ENCODE measurements at regions not wholly inside any gene's neighbourhood (a gene's known extent, or its start where the extent isn't known, plus 50 kb on each side); places are given as distances from the start of the nearest gene placed in this dataset.
A peak's percentile ranks its signal among the peaks of the same experiment; 100 is the strongest.

DNA sequence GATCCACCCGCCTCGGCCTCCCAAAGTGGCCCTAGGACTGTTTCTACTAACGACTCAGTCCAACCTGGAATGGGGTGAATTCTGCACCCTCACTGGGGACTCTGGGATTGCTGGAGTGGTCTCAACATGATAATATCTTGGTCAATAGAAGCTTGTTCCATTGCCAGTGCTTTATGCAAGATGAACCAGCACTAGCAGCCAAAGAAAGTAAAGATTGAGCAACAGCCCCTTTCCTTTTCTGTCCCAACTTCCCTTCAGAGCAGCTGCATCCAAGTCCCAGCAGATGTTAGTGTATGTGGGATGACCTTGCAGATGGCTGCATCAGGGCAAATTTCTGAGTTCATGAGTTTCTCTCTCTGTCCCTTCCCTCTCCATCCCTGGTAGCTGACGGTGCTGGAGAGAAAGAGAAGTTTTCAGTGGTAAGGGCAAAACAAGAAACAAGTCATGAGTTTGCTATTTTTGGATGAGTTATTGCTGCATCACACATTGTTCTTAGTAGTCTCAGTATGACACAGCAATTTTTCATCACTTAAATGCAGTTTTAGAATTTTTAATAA, 183.6 kb upstream of the EDNRB start:
- Mint-ChIP-seq H3K4me1 (peaks cover 3% of the 10 kb centered on the region), H3K4me3 (no peak overlapping the region), H3K36me3 (ENCODE audit: low read depth) (no peaks in the 10 kb centered on the region), H3K27me3 (ENCODE audit: low read depth) (no peaks in the 10 kb centered on the region), H3K27ac (peak overlapping the region in 2 of 3 experiments; percentile 32 to 58), H3K9me3 (peaks cover 3% of the 10 kb centered on the region)
- TF ChIP-seq CTCF (IDR thresholded peaks at IDR 0.05; ENCODE audit: unreplicated experiment in 3 of 3): no peak

GRCh38 chr13:78100486-78100885, 181.9 kb upstream of the EDNRB start:
- TF ChIP-seq CTCF (IDR thresholded peaks at IDR 0.05; ENCODE audit: unreplicated experiment in 3 of 3): no peak
- peaks cover 6% of the 10 kb centered on the region for H3K9me3 Mint-ChIP-seq
- H3K4me1 Mint-ChIP-seq: peaks cover 3% of the 10 kb centered on the region
- no peak overlapping the region for H3K4me3 Mint-ChIP-seq
- H3K36me3 Mint-ChIP-seq (ENCODE audit: low read depth): no peaks in the 10 kb centered on the region
- no peak overlapping the region for H3K27ac Mint-ChIP-seq
- no peaks in the 10 kb centered on the region for H3K27me3 Mint-ChIP-seq (ENCODE audit: low read depth)

- Mint-ChIP-seq H3K36me3 (ENCODE audit: low read depth) (no peaks in the 10 kb centered on the region), H3K4me3 (no peak overlapping the region), H3K27me3 (ENCODE audit: low read depth) (no peaks in the 10 kb centered on the region)
Observed at GRCh38 chr13:78098249-78098648, 179.6 kb upstream of the EDNRB start.

GRCh38 chr13:78096221-78096620, 177.6 kb upstream of the EDNRB start:
- peaks cover 5% of the 10 kb centered on the region for H3K4me1 Mint-ChIP-seq
- peaks cover 8% of the 10 kb centered on the region for H3K9me3 Mint-ChIP-seq
- no peak overlapping the region for H3K4me3 Mint-ChIP-seq
- no peak overlapping the region for H3K27ac Mint-ChIP-seq
- H3K36me3 Mint-ChIP-seq (ENCODE audit: low read depth): no peaks in the 10 kb centered on the region
- H3K27me3 Mint-ChIP-seq (ENCODE audit: low read depth): no peaks in the 10 kb centered on the region
- no peak for TF ChIP-seq CTCF (IDR thresholded peaks at IDR 0.05; ENCODE audit: unreplicated experiment in 3 of 3)

More at GRCh38 chr13:78098249-78098648, 179.6 kb upstream of the EDNRB start:
- H3K27ac Mint-ChIP-seq: no peak overlapping the region
- no peak for TF ChIP-seq CTCF (IDR thresholded peaks at IDR 0.05; ENCODE audit: unreplicated experiment in 3 of 3)
- peaks cover 8% of the 10 kb centered on the region for H3K9me3 Mint-ChIP-seq
- H3K4me1 Mint-ChIP-seq: peaks cover 3% of the 10 kb centered on the region

DNA sequence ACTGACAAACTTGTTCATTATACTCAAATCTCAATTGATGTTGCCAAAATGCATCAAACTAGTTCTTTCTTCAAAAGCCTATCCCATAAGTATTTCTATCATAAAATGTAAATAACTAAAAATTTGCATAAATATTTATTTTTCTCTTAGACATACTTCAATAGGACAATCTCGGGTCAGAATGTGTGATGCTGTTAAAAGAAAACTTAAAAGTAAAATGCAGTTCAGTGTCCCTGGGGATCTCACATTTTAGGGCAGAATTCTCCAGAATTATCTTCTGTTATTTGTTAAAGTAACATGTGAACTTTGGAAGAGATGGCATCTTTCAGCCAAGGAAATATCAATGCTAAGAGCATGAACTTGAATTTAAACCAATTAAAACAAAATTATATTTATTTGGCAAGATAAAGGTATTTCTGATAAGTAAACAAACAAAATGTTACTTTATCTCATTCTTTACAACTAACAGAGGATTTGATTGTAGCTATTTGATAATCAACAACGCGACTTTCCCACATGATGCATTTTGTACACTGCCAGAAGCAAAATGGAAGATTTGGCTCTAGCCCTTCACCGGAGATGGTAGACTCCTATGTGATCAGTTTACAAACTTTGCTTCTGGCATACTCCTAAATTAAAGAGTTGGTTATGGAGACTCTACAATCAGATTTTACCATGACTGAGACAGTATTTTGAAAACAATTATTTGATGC, 169.5 kb upstream of the EDNRB start:
- Mint-ChIP-seq H3K27me3 (ENCODE audit: low read depth) (no peaks in the 10 kb centered on the region), H3K36me3 (ENCODE audit: low read depth) (peaks cover 3% of the 10 kb centered on the region), H3K4me3 (no peak overlapping the region), H3K9me3 (peaks cover 7% of the 10 kb centered on the region), H3K27ac (no peak overlapping the region), H3K4me1 (peaks cover 12% of the 10 kb centered on the region)
- TF ChIP-seq CTCF (IDR thresholded peaks at IDR 0.05; ENCODE audit: unreplicated experiment in 3 of 3): no peak

All from nephron (organoid).